Sigmoid colon (tissue), 6 donors: ENCODE measurements at regions not wholly inside any gene's neighbourhood (a gene's known extent, or its start where the extent isn't known, plus 50 kb on each side); places are given as distances from the start of the nearest gene placed in this dataset.

Source experiments
- DNase-seq: peaks from one replicate; pipeline ENCODE4 v3.0.0-alpha.2; 2019
- H3K27ac ChIP-seq, 4 donors: fragments of 200-600 bp; sonication (generic); one replicate each; pipeline ENCODE4 v1.5.1; 2016 to 2019; ENCODE audit warnings: mild to moderate bottlenecking in 1 of 4
- H3K27me3 ChIP-seq, 3 donors: fragments of 200-600 bp; sonication (generic); one replicate each; pipeline ENCODE4 v1.5.1; 2019; ENCODE audit warnings: mild to moderate bottlenecking in 1 of 3
- H3K36me3 ChIP-seq, 4 donors: fragments of 200-600 bp; sonication (generic); one replicate each; pipeline ENCODE4 v1.5.1; 2016 to 2019
- H3K4me1 ChIP-seq, 4 donors: fragments of 200-600 bp; sonication (generic); one replicate each; pipeline ENCODE4 v1.5.1; 2017 to 2019
- H3K4me3 ChIP-seq, 4 donors: fragments of 200-600 bp; sonication (generic); one replicate each; pipeline ENCODE4 v1.5.1; 2017 to 2019; ENCODE audit warnings: mild to moderate bottlenecking in 2 of 4, moderate library complexity in 1 of 4
- H3K9me3 ChIP-seq, 4 donors: fragments of 200-600 bp in 3 of 4; sonication (generic) in 3 of 4; one replicate each; pipeline versions ENCODE4 v1.5.1 to v1.6.1; 2013 to 2019
- EP300 ChIP-seq, 4 donors: sonication (generic); formaldehyde crosslinking; IDR thresholded peaks; one replicate each; pipeline ENCODE4 v1.6.1; 2017; ENCODE audit warnings: antibody characterized with exemption in 4 of 4
- POLR2A ChIP-seq, 2 donors: fragments of 450-650 bp; IDR thresholded peaks; one replicate each; pipeline ENCODE4 v1.6.1; 2016; ENCODE audit warnings: antibody characterized with exemption in 2 of 2, mild to moderate bottlenecking in 2 of 2, moderate library complexity in 2 of 2
- POLR2AphosphoS5 ChIP-seq, 4 donors: sonication (generic); formaldehyde crosslinking; IDR thresholded peaks; one replicate each; pipeline ENCODE4 v1.6.1; 2017; ENCODE audit warnings: antibody characterized with exemption in 4 of 4
- WGBS, 2 donors: extraction: QIAGEN DNeasy Blood & Tissue Kit; methylation state at CpG; one replicate each; pipeline ENCODE4 v1.1.7; 2013; 5-methylcytosine and 5-hydroxymethylcytosine counted together
- intact Hi-C: fragments of 100-400 bp; cut with DNase I; formaldehyde crosslinking; loops from one replicate; pipeline ENCODE4 v1.15.1; 2023
- TF ChIP-seq, protein P1 (sequence below), 4 experiments: fragments of 450-650 bp in 3 of 4; fragments of 200-600 bp in 1 of 4; IDR thresholded peaks; one replicate each; pipeline ENCODE4 v1.5.1; 2016 to 2019; ENCODE audit warnings: antibody characterized with exemption in 4 of 4, mild to moderate bottlenecking in 3 of 4, moderate library complexity in 2 of 4
- donor health status: healthy with polysubstance abuse.
- donor health status: healthy.

DNA sequence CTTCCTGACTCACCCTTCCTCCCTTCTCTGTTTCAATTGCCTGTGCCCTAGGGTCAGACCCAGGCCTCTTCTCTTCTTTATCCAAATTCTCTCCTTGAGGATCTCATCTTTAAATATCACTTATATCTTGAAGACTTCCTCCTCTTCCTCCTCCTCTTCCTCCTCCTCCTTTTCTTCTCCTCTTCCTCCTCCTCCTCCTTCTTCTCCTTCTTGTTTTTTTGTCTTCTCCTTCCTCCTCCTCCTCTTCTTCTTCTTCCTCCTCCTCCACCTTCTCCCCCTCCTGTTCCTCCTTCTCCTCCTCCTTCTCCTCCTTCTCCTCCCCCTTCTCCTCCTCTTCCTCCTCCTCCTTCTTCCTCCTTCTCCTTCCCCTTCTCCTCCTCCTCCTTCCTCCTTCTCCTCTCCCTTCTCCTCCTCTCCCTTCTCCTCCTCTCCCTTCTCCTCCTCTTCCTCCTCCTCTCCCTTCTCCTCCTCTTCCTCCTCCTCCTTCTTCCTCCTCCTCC is 127.6 kb upstream of the AKIRIN2 start:
- Histone ChIP-seq H3K4me1 (peaks cover 0 to 3% (median 0%) of the 10 kb centered on the region in 4 donors), H3K4me3 (no peak overlapping the region), H3K9me3 (no peaks in the 10 kb centered on the region), H3K27ac (no peak overlapping the region), H3K27me3 (no peaks in the 10 kb centered on the region), H3K36me3 (no peaks in the 10 kb centered on the region)
- DNase-seq = no peak
- TF ChIP-seq POLR2AphosphoS5 (IDR thresholded peaks at IDR 0.05) (no peak), POLR2A (IDR thresholded peaks at IDR 0.05) (no peak), EP300 (IDR thresholded peaks at IDR 0.05) (no peak)
- TF ChIP-seq, protein P1, sequence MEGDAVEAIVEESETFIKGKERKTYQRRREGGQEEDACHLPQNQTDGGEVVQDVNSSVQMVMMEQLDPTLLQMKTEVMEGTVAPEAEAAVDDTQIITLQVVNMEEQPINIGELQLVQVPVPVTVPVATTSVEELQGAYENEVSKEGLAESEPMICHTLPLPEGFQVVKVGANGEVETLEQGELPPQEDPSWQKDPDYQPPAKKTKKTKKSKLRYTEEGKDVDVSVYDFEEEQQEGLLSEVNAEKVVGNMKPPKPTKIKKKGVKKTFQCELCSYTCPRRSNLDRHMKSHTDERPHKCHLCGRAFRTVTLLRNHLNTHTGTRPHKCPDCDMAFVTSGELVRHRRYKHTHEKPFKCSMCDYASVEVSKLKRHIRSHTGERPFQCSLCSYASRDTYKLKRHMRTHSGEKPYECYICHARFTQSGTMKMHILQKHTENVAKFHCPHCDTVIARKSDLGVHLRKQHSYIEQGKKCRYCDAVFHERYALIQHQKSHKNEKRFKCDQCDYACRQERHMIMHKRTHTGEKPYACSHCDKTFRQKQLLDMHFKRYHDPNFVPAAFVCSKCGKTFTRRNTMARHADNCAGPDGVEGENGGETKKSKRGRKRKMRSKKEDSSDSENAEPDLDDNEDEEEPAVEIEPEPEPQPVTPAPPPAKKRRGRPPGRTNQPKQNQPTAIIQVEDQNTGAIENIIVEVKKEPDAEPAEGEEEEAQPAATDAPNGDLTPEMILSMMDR (IDR thresholded peaks at IDR 0.05) = no peak
- intact Hi-C loops = loop anchor here (5.0 kb wide), 2 partner anchors 953 to 1038 kb away; no protein-coding TSS in a partner anchor

DNA sequence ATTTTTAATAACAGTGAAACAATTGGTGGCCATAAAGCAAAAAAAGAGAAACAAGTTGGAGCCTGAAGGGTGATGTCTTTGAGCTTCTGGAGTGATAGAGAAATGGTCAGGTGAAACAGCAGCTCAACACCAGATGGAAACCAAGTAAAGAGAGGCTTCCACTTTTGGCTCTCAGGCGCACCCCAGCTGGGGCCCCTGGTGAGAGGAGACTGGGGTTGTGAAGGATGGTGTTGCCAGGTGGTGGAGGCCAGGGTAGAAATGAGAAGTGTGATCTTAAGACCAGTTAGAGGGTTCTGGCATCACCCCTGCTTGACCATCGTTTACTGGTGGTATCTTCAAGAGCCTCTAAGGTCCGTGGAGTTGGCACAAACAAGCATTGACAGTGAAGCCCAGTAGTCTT is 126.0 kb upstream of the AKIRIN2 start:
- Histone ChIP-seq H3K4me1 (peaks cover 0 to 3% (median 0%) of the 10 kb centered on the region in 4 donors), H3K36me3 (no peaks in the 10 kb centered on the region), H3K27me3 (no peaks in the 10 kb centered on the region), H3K27ac (no peak overlapping the region), H3K4me3 (no peak overlapping the region), H3K9me3 (no peaks in the 10 kb centered on the region)
- no peak for TF ChIP-seq POLR2AphosphoS5 (IDR thresholded peaks at IDR 0.05)
- no peak for TF ChIP-seq EP300 (IDR thresholded peaks at IDR 0.05)
- no peak for TF ChIP-seq POLR2A (IDR thresholded peaks at IDR 0.05)
- TF ChIP-seq, protein P1 (IDR thresholded peaks at IDR 0.05) = no peak
- WGBS, 2 donors = 87 to 93% methylated on average over 3 of the region's 3 CpGs
- no peak for DNase-seq
- intact Hi-C loops = no loop called here

DNA sequence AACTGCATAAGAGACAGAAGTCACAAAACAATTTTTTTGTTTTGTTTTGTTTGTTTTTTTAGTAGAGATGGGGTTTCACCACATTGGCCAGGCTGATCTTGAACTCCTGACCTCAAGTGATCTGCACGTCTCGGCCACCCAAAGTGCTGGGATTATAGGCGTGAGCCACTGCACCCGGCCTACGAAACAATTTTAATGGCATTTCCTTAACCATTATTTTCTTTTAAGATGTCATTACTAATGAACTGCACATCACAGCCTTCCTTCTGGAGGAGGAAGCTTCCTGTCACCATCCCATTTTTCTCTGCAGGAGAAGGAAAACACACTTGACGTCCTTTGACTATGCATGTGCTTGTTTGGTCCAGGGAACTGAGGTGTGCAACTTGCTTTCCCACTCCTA is 125.3 kb upstream of the AKIRIN2 start:
- Histone ChIP-seq H3K36me3 (no peaks in the 10 kb centered on the region), H3K27me3 (no peaks in the 10 kb centered on the region), H3K9me3 (no peaks in the 10 kb centered on the region), H3K4me3 (no peak overlapping the region), H3K27ac (no peak overlapping the region), H3K4me1 (peaks cover 0 to 2% (median 0%) of the 10 kb centered on the region in 4 donors)
- no peak for TF ChIP-seq EP300 (IDR thresholded peaks at IDR 0.05)
- TF ChIP-seq POLR2AphosphoS5 (IDR thresholded peaks at IDR 0.05) = no peak
- TF ChIP-seq, protein P1 (IDR thresholded peaks at IDR 0.05) = no peak
- no peak for TF ChIP-seq POLR2A (IDR thresholded peaks at IDR 0.05)
- no peak for DNase-seq
- intact Hi-C loops = no loop called here
- WGBS, 2 donors = 82 to 88% methylated on average over 6 of the region's 6 CpGs

DNA sequence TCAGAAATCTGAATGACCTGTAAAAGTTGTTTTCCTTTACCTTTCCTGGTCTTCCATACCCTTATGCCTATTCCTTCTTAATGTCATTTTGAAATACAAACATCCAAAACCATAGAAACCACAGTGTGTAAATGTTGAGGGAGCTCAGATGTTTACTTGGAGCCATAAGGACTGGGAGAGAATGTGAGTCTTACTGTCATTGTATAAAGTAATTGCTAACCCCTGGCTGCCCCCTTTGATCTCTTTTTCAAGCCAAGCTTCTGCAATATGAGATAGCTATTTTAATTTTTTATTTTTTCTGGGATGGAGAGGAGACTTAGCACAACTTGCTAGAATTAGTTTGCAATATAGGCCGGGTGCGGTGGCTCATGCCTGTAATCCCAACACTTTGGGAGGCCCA is 124.4 kb upstream of the AKIRIN2 start:
- TF ChIP-seq EP300 (IDR thresholded peaks at IDR 0.05) (no peak), POLR2A (IDR thresholded peaks at IDR 0.05) (no peak)
- 81 to 94% methylated on average over 2 of the region's 2 CpGs for WGBS, 2 donors
- DNase-seq = no peak
- Histone ChIP-seq H3K27me3 (no peaks in the 10 kb centered on the region), H3K27ac (no peak overlapping the region), H3K4me1 (no peaks in the 10 kb centered on the region), H3K36me3 (no peaks in the 10 kb centered on the region), H3K9me3 (no peaks in the 10 kb centered on the region), H3K4me3 (no peak overlapping the region)
- intact Hi-C loops = no loop called here

DNA sequence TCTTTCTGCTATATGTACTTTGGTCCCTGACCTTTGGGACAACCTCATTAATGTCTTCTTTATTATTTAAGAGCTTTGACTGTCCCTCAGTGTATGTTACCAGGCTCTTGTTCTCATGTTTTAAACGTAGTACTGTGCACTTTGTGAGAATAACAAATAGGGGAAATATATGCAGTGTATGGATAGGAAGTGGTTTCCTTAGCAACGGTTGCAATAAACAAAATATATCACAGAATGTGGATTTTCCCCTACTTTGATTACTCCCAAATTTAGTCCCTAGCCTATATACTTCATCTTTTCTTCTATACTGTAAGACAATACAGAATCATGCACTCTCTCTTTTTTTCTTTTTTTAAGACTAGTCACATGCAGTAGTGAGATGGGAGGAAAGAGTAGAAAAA is 123.8 kb upstream of the AKIRIN2 start:
- no peak for DNase-seq
- no peaks in the 10 kb centered on the region for H3K4me1 ChIP-seq
- intact Hi-C loops = no loop called here
- no peaks in the 10 kb centered on the region for H3K36me3 ChIP-seq
- no peaks in the 10 kb centered on the region for H3K9me3 ChIP-seq
- H3K4me3 ChIP-seq = no peak overlapping the region
- no peak overlapping the region for H3K27ac ChIP-seq
- no peaks in the 10 kb centered on the region for H3K27me3 ChIP-seq
- 22 to 46% methylated on average over 2 of the region's 2 CpGs for WGBS, 2 donors
- TF ChIP-seq POLR2AphosphoS5 (IDR thresholded peaks at IDR 0.05) (no peak), EP300 (IDR thresholded peaks at IDR 0.05) (no peak), POLR2A (IDR thresholded peaks at IDR 0.05) (no peak)
- TF ChIP-seq, protein P1 (IDR thresholded peaks at IDR 0.05) = no peak
